HG03342 (cell line): ENCODE measurements at regions not wholly inside any gene's neighbourhood (a gene's known extent, or its start where the extent isn't known, plus 50 kb on each side); places are given as distances from the start of the nearest gene placed in this dataset.
"Not testable (repeated sequence)": the region's sequence is repeated elsewhere in the genome, so short reads cannot be mapped to it uniquely, and the experiment has no call there.

Source experiments
- ATAC-seq: cut with Tn5 transposase; IDR thresholded peaks from one replicate; pipeline ENCODE4 v1.9.1; 2021; ENCODE audit warnings: mild to moderate bottlenecking, moderate library complexity; ENCODE audit not compliant: unreplicated experiment

- ATAC-seq = no peak
Observed at GRCh38 chr2:14960686-14961324, 328.3 kb downstream of the LRATD1 start.

GRCh38 chr2:14967729-14968128 lies 335.2 kb downstream of the LRATD1 start:
- no peak for ATAC-seq

- no peak for ATAC-seq
Observed at GRCh38 chr2:14975381-14975780, 342.9 kb downstream of the LRATD1 start.

- ATAC-seq = no peak
Observed at GRCh38 chr2:14977021-14977420, 344.5 kb downstream of the LRATD1 start.

- ATAC-seq = no peak
Observed at GRCh38 chr2:14978845-14979244, 346.3 kb downstream of the LRATD1 start.

GRCh38 chr2:14982790-14983189 lies 350.3 kb downstream of the LRATD1 start:
- peak; percentile 56 for ATAC-seq

- ATAC-seq = no peak
Observed at GRCh38 chr2:14988600-14988999, 356.1 kb downstream of the LRATD1 start.

GRCh38 chr2:14991723-14992122 lies 359.2 kb downstream of the LRATD1 start:
- ATAC-seq = no peak

GRCh38 chr2:14994721-14995120 lies 362.2 kb downstream of the LRATD1 start:
- no peak for ATAC-seq

- no peak for ATAC-seq
Observed at GRCh38 chr2:14996351-14997014, 364.0 kb downstream of the LRATD1 start.

GRCh38 chr2:14998546-14998945 lies 366.0 kb downstream of the LRATD1 start:
- ATAC-seq = no peak

GRCh38 chr2:14999114-14999661 lies 366.7 kb downstream of the LRATD1 start:
- ATAC-seq = no peak

GRCh38 chr2:15002519-15002918 lies 370.0 kb downstream of the LRATD1 start:
- not testable (repeated sequence) for ATAC-seq

GRCh38 chr2:15006667-15007066 lies 374.1 kb downstream of the LRATD1 start:
- no peak for ATAC-seq

GRCh38 chr2:15009681-15010080 lies 377.2 kb downstream of the LRATD1 start:
- no peak for ATAC-seq

GRCh38 chr2:15010346-15010745 lies 377.8 kb downstream of the LRATD1 start:
- peak; percentile 64 for ATAC-seq

GRCh38 chr2:15018814-15019213 lies 386.3 kb downstream of the LRATD1 start:
- no peak for ATAC-seq

GRCh38 chr2:15023221-15023620 lies 390.7 kb downstream of the LRATD1 start:
- no peak for ATAC-seq

- no peak for ATAC-seq
Observed at GRCh38 chr2:15028406-15028805, 395.9 kb downstream of the LRATD1 start.

GRCh38 chr2:15031745-15032240 lies 399.3 kb downstream of the LRATD1 start:
- ATAC-seq = peak; percentile 97

GRCh38 chr2:15034246-15034645 lies 401.7 kb downstream of the LRATD1 start:
- ATAC-seq = no peak

- no peak for ATAC-seq
Observed at GRCh38 chr2:15034860-15035259, 402.3 kb downstream of the LRATD1 start.
